Endothelial cell of umbilical vein (primary cell): ENCODE measurements at regions not wholly inside any gene's neighbourhood (a gene's known extent, or its start where the extent isn't known, plus 50 kb on each side); places are given as distances from the start of the nearest gene placed in this dataset.

Experiments used
- BruUV-seq: library from RNA; stranded (reverse); fragments of 400-500 nt; replicated peaks from 2 replicates; lab custom pipeline; 2021; lab: Mats Ljungman, UMichigan
- CTCF ChIA-PET: fragments of 300-600, 350-600 bp; sonication (Branson Sonifier 250); formaldehyde crosslinking; loops from one replicate; lab custom pipeline; 2021; ENCODE audit warnings: antibody characterized with exemption, inconsistent platforms; lab: Charles Lee
- POLR2A ChIA-PET: fragments of 300-600, 350-600 bp; sonication (Branson Sonifier 250); formaldehyde crosslinking; loops from one replicate; lab custom pipeline; 2021; ENCODE audit warnings: antibody characterized with exemption, inconsistent platforms; lab: Charles Lee
- DNase-seq: peaks from one replicate; pipeline ENCODE4 v3.0.0-alpha.2; 2011; ENCODE audit warnings: low read depth, low spot score
- FAIRE-seq: peaks from 2 replicates; lab custom pipeline; 2011; peaks lifted over from hg19 to GRCh38; lab: Jason Lieb, UNC
- H2AFZ ChIP-seq: 2 replicates; pipeline ENCODE4 v1.6.0; 2012; ENCODE audit warnings: low read depth, low read length, control low read depth, inconsistent platforms
- H3K27ac ChIP-seq: 2 replicates; pipeline ENCODE4 v1.5.1; 2011; ENCODE audit warnings: low read depth, mild to moderate bottlenecking, control low read depth, low read length, moderate library complexity; ENCODE audit not compliant: insufficient read depth
- H3K27me3 ChIP-seq, 2 experiments: 2 replicates each; pipeline versions ENCODE4 v1.6.0 to v1.6.1; 2011; ENCODE audit warnings: low read length in 2 of 2, mixed read lengths in 1 of 2; ENCODE audit not compliant: control insufficient read depth in 2 of 2, insufficient read depth in 2 of 2
- H3K36me3 ChIP-seq, 2 experiments: 2 replicates in 1 of 2; 3 replicates in 1 of 2; pipeline ENCODE4 v1.5.1; 2011; ENCODE audit warnings: low read length in 2 of 2, mild to moderate bottlenecking in 1 of 2, moderate library complexity in 1 of 2; ENCODE audit not compliant: control insufficient read depth in 2 of 2, insufficient read depth in 2 of 2; ENCODE audit errors: extremely low read depth in 1 of 2
- H3K4me1 ChIP-seq: 3 replicates; pipeline ENCODE4 v1.5.1; 2011; ENCODE audit warnings: mild to moderate bottlenecking, low read length; ENCODE audit not compliant: control insufficient read depth, insufficient read depth; ENCODE audit errors: extremely low read depth
- H3K4me2 ChIP-seq: 2 replicates; pipeline ENCODE4 v1.6.1; 2011; ENCODE audit warnings: low read length, control low read depth, mixed read lengths; ENCODE audit not compliant: insufficient read depth
- H3K4me3 ChIP-seq, 3 experiments: fragments of 200-600 bp in 1 of 3; sonication (generic), shearing (Covaris generic) in 1 of 3; replicated peaks in 1 of 3; 2 replicates each; pipeline ENCODE4 v1.5.1; 2011 to 2016; ENCODE audit warnings: control low read depth in 3 of 3, low read length in 3 of 3, mild to moderate bottlenecking in 2 of 3, inconsistent platforms in 1 of 3, low read depth in 1 of 3, moderate library complexity in 1 of 3; ENCODE audit not compliant: insufficient read depth in 1 of 3
- H3K79me2 ChIP-seq: 2 replicates; pipeline ENCODE4 v1.6.0; 2012; ENCODE audit warnings: low read length, inconsistent platforms; ENCODE audit not compliant: control insufficient read depth, insufficient read depth
- H3K9ac ChIP-seq: replicated peaks from 2 replicates; pipeline ENCODE3; 2011; ENCODE audit warnings: low read length, control low read depth; ENCODE audit not compliant: insufficient read depth; ENCODE audit errors: extremely low read depth
- H3K9me1 ChIP-seq: replicated peaks from 3 replicates; pipeline ENCODE4 v1.6.0; 2011; ENCODE audit warnings: mild to moderate bottlenecking, low read length; ENCODE audit not compliant: control insufficient read depth, insufficient read depth; ENCODE audit errors: extremely low read depth
- H3K9me3 ChIP-seq: replicated peaks from 2 replicates; pipeline ENCODE4 v1.5.1; 2012; ENCODE audit warnings: low read length, inconsistent platforms; ENCODE audit not compliant: control insufficient read depth, insufficient read depth
- H4K20me1 ChIP-seq: replicated peaks from 2 replicates; pipeline ENCODE3; 2011; ENCODE audit warnings: mild to moderate bottlenecking, low read length; ENCODE audit not compliant: control insufficient read depth, insufficient read depth; ENCODE audit errors: extremely low read depth
- CTCF ChIP-seq, 2 donors: IDR thresholded peaks; 1 replicate in 1 of 2; 2 replicates in 1 of 2; pipeline ENCODE4 v1.5.1; 2011; ENCODE audit warnings: low read length in 2 of 2, mild to moderate bottlenecking in 2 of 2, moderate library complexity in 2 of 2, control low read depth in 1 of 2, inconsistent platforms in 1 of 2, low read depth in 1 of 2; ENCODE audit not compliant: insufficient read depth in 1 of 2; ENCODE audit errors: extremely low read depth in 1 of 2
- EZH2 ChIP-seq: IDR thresholded peaks from 2 replicates; pipeline ENCODE4 v1.6.1; 2012; ENCODE audit warnings: borderline replicate concordance, low read depth, mild to moderate bottlenecking, moderate library complexity, low read length, inconsistent platforms; ENCODE audit not compliant: severe bottlenecking
- FOS ChIP-seq: IDR thresholded peaks from 2 replicates; pipeline ENCODE4 v1.6.1; 2011; ENCODE audit warnings: mild to moderate bottlenecking, low read length, moderate library complexity, borderline replicate concordance; ENCODE audit not compliant: insufficient read depth
- GATA2 ChIP-seq: IDR thresholded peaks from 2 replicates; pipeline ENCODE4 v1.7.0; 2011; ENCODE audit warnings: low read depth, mild to moderate bottlenecking, moderate library complexity, mixed read lengths, low read length; ENCODE audit not compliant: insufficient read length, insufficient read depth
- JUN ChIP-seq: IDR thresholded peaks from 2 replicates; pipeline ENCODE4 v1.6.1; 2011; ENCODE audit warnings: borderline replicate concordance, low read depth; ENCODE audit not compliant: insufficient read length, insufficient read depth
- MAX ChIP-seq: IDR thresholded peaks from 2 replicates; pipeline ENCODE4 v1.6.1; 2011; ENCODE audit not compliant: insufficient read depth, insufficient read length
- MYC ChIP-seq: IDR thresholded peaks from one replicate; pipeline ENCODE4 v1.6.1; 2011; ENCODE audit warnings: mild to moderate bottlenecking, low read depth, low read length
- POLR2A ChIP-seq: IDR thresholded peaks from 2 replicates; pipeline ENCODE4 v1.6.1; 2012; ENCODE audit warnings: low read depth, mild to moderate bottlenecking, control low read depth, low read length
- POLR2AphosphoS5 ChIP-seq: IDR thresholded peaks from 2 replicates; pipeline ENCODE4 v1.6.1; 2012; ENCODE audit warnings: low read depth, mild to moderate bottlenecking, control low read depth, low read length, moderate library complexity; ENCODE audit not compliant: insufficient read depth
- dilution Hi-C: fragments of 300-500 bp; cut with MboI; formaldehyde crosslinking; loops from one replicate; pipeline ENCODE4 v1.15.0; 2019; ENCODE audit warnings: low sequenced_read_pairs; ENCODE audit not compliant: extremely low pct_ligation_motif_present
- intact Hi-C: fragments of 100-400 bp; cut with micrococcal nuclease; formaldehyde crosslinking; loops from one replicate; pipeline ENCODE4 v1.10.0; 2022

- H3K4me2 ChIP-seq = no peak overlapping the region
- H3K9me3 ChIP-seq = no peaks in the 10 kb centered on the region
- no peaks in the 10 kb centered on the region for H3K36me3 ChIP-seq
- no peaks in the 10 kb centered on the region for H3K4me1 ChIP-seq
- H3K27ac ChIP-seq = no peak overlapping the region
- ChIA-PET CTCF (interaction anchor here (1.2 kb wide), 1 partner anchor 9 kb away, joined by 3 read pairs; no protein-coding TSS in a partner anchor), POLR2A (no interaction called here)
- no peak for TF ChIP-seq MAX
- TF ChIP-seq CTCF (IDR thresholded peaks at IDR 0.05; ENCODE audit: extremely low read depth in 1 of 2, insufficient read depth in 1 of 2, low read depth in 1 of 2, low read length in 2 of 2) = no peak
- TF ChIP-seq JUN = no peak
- no peak for TF ChIP-seq GATA2
- TF ChIP-seq EZH2 = no peak
- TF ChIP-seq FOS = no peak
- TF ChIP-seq MYC = no peak
- TF ChIP-seq POLR2A = no peak
- no peak for TF ChIP-seq POLR2AphosphoS5
- H3K4me3 ChIP-seq = no peak overlapping the region
- H3K79me2 ChIP-seq = no peaks in the 10 kb centered on the region
- H3K9ac ChIP-seq = no peak overlapping the region
- FAIRE-seq = no peak
- dilution Hi-C loops = no loop called here
- H2AFZ ChIP-seq = no peak overlapping the region
- BruUV-seq = no TSS peak
- no peaks in the 10 kb centered on the region for H4K20me1 ChIP-seq
- no peaks in the 10 kb centered on the region for H3K27me3 ChIP-seq
- DNase-seq = no peak
- H3K9me1 ChIP-seq = no peaks in the 10 kb centered on the region
- intact Hi-C loops = no loop called here
These were observed 507.3 kb upstream of the CBLB start for GRCh38 chr3:106376016-106376570.
